Activated CD4-positive, alpha-beta memory T cell treated with anti-CD3 and anti-CD28 coated beads, Interleukin-2, amount 10 ng/mL, durations not matched to agents 7 days and 5 days (primary cell): ENCODE measurements at regions not wholly inside any gene's neighbourhood (a gene's known extent, or its start where the extent isn't known, plus 50 kb on each side); places are given as distances from the start of the nearest gene placed in this dataset.
"Not testable (repeated sequence)": the region's sequence is repeated elsewhere in the genome, so short reads cannot be mapped to it uniquely, and the experiment has no call there.

Experiments
- CTCF ChIA-PET: fragments of 350-600 bp; sonication (Branson Sonifier 250); formaldehyde crosslinking; loops from one replicate; lab custom pipeline; 2021; ENCODE audit warnings: antibody characterized with exemption, inconsistent platforms; lab: Charles Lee
- POLR2A ChIA-PET: fragments of 350-600 bp; sonication (Branson Sonifier 250); formaldehyde crosslinking; loops from one replicate; lab custom pipeline; 2021; ENCODE audit warnings: antibody characterized with exemption; lab: Charles Lee
- DNase-seq: peaks from one replicate; pipeline ENCODE4 v3.0.0-alpha.2; 2020
- H3K27ac Mint-ChIP-seq: one replicate; pipeline ENCODE4 v1.8.0; 2021; ENCODE audit warnings: mild to moderate bottlenecking, mixed read lengths
- H3K27me3 Mint-ChIP-seq: one replicate; pipeline ENCODE4 v1.8.0; 2021; ENCODE audit warnings: mixed read lengths
- H3K36me3 Mint-ChIP-seq: one replicate; pipeline ENCODE4 v1.8.0; 2021; ENCODE audit warnings: low read depth, mixed read lengths
- H3K4me1 Mint-ChIP-seq: one replicate; pipeline ENCODE4 v1.8.0; 2021; ENCODE audit warnings: mixed read lengths
- H3K4me3 Mint-ChIP-seq: one replicate; pipeline ENCODE4 v1.8.0; 2021; ENCODE audit warnings: mild to moderate bottlenecking, mixed read lengths
- H3K9me3 Mint-ChIP-seq: one replicate; pipeline ENCODE4 v1.8.0; 2021; ENCODE audit warnings: mixed read lengths

- no peaks in the 10 kb centered on the region for H3K36me3 Mint-ChIP-seq
- POLR2A ChIA-PET: no interaction called here
These were observed 110.3 kb downstream of the SOD2 start for GRCh38 chr6:159582736-159583135.

GRCh38 chr6:159578629-159579028 lies 114.4 kb downstream of the SOD2 start:
- no peaks in the 10 kb centered on the region for H3K36me3 Mint-ChIP-seq
- peaks cover 2% of the 10 kb centered on the region for H3K27me3 Mint-ChIP-seq
- no peak overlapping the region for H3K4me3 Mint-ChIP-seq
- no peaks in the 10 kb centered on the region for H3K4me1 Mint-ChIP-seq
- no peaks in the 10 kb centered on the region for H3K9me3 Mint-ChIP-seq
- no peak overlapping the region for H3K27ac Mint-ChIP-seq
- no peak for DNase-seq
- ChIA-PET POLR2A (no interaction called here), CTCF (interaction anchor here (0.7 kb wide), 1 partner anchor 304 kb away, joined by 3 read pairs; no protein-coding TSS in a partner anchor)

More at GRCh38 chr6:159582736-159583135, 110.3 kb downstream of the SOD2 start:
- Mint-ChIP-seq H3K4me3 (no peak overlapping the region), H3K27me3 (peaks cover 4% of the 10 kb centered on the region), H3K9me3 (no peaks in the 10 kb centered on the region), H3K4me1 (no peaks in the 10 kb centered on the region), H3K27ac (no peak overlapping the region)
- CTCF ChIA-PET: no interaction called here
- DNase-seq: no peak

GRCh38 chr6:159577564-159577963 lies 115.5 kb downstream of the SOD2 start:
- no peak for DNase-seq
- Mint-ChIP-seq H3K4me1 (no peaks in the 10 kb centered on the region), H3K27me3 (no peaks in the 10 kb centered on the region), H3K4me3 (no peak overlapping the region), H3K9me3 (no peaks in the 10 kb centered on the region), H3K27ac (no peak overlapping the region), H3K36me3 (no peaks in the 10 kb centered on the region)
- CTCF ChIA-PET: no interaction called here
- POLR2A ChIA-PET: no interaction called here

- no peaks in the 10 kb centered on the region for H3K4me1 Mint-ChIP-seq
- H3K27me3 Mint-ChIP-seq: no peaks in the 10 kb centered on the region
- no peak for DNase-seq
- H3K4me3 Mint-ChIP-seq: no peak overlapping the region
- H3K27ac Mint-ChIP-seq: no peak overlapping the region
- CTCF ChIA-PET: interaction anchor here (0.6 kb wide), 1 partner anchor 54 kb away, joined by 3 read pairs; no protein-coding TSS in a partner anchor
- POLR2A ChIA-PET: no interaction called here
- H3K9me3 Mint-ChIP-seq: peaks cover 9% of the 10 kb centered on the region
- no peaks in the 10 kb centered on the region for H3K36me3 Mint-ChIP-seq
These were observed 120.5 kb downstream of the SOD2 start for GRCh38 chr6:159572439-159573110.

- Mint-ChIP-seq H3K27ac (no peak overlapping the region), H3K27me3 (peaks cover 3% of the 10 kb centered on the region), H3K4me3 (no peak overlapping the region), H3K9me3 (peaks cover 7% of the 10 kb centered on the region), H3K4me1 (no peaks in the 10 kb centered on the region), H3K36me3 (no peaks in the 10 kb centered on the region)
- DNase-seq: no peak
- CTCF ChIA-PET: no interaction called here
- POLR2A ChIA-PET: no interaction called here
These were observed 127.8 kb downstream of the SOD2 start for GRCh38 chr6:159565181-159565710.

GRCh38 chr6:159564456-159564855 lies 128.6 kb downstream of the SOD2 start:
- Mint-ChIP-seq H3K27me3 (peaks cover 3% of the 10 kb centered on the region), H3K9me3 (peaks cover under 1% of the 10 kb centered on the region), H3K4me3 (no peak overlapping the region), H3K27ac (no peak overlapping the region), H3K4me1 (no peaks in the 10 kb centered on the region), H3K36me3 (no peaks in the 10 kb centered on the region)
- ChIA-PET POLR2A (no interaction called here), CTCF (no interaction called here)
- no peak for DNase-seq

GRCh38 chr6:159557031-159557430 lies 136.0 kb downstream of the SOD2 start:
- no peak overlapping the region for H3K4me3 Mint-ChIP-seq
- ChIA-PET CTCF (interaction anchor here (0.6 kb wide), 1 partner anchor 38 kb away, joined by 3 read pairs; no protein-coding TSS in a partner anchor), POLR2A (no interaction called here)
- no peaks in the 10 kb centered on the region for H3K9me3 Mint-ChIP-seq
- no peak for DNase-seq
- H3K27ac Mint-ChIP-seq: no peak overlapping the region
- peaks cover 5% of the 10 kb centered on the region for H3K27me3 Mint-ChIP-seq
- no peaks in the 10 kb centered on the region for H3K36me3 Mint-ChIP-seq
- H3K4me1 Mint-ChIP-seq: no peaks in the 10 kb centered on the region

GRCh38 chr6:159555082-159555875 lies 137.8 kb downstream of the SOD2 start:
- Mint-ChIP-seq H3K9me3 (no peaks in the 10 kb centered on the region), H3K4me3 (no peak overlapping the region), H3K27me3 (peaks cover 9% of the 10 kb centered on the region), H3K27ac (no peak overlapping the region), H3K4me1 (no peaks in the 10 kb centered on the region), H3K36me3 (no peaks in the 10 kb centered on the region)
- DNase-seq: no peak
- ChIA-PET POLR2A (no interaction called here), CTCF (no interaction called here)

GRCh38 chr6:159541296-159541695 lies 151.7 kb downstream of the SOD2 start:
- Mint-ChIP-seq H3K36me3 (no peaks in the 10 kb centered on the region), H3K27me3 (no peaks in the 10 kb centered on the region), H3K27ac (no peak overlapping the region), H3K4me1 (no peaks in the 10 kb centered on the region), H3K9me3 (no peaks in the 10 kb centered on the region), H3K4me3 (no peak overlapping the region)
- ChIA-PET CTCF (no interaction called here), POLR2A (no interaction called here)
- DNase-seq: no peak

- H3K9me3 Mint-ChIP-seq: no peaks in the 10 kb centered on the region
These were observed 152.2 kb downstream of the SOD2 start for GRCh38 chr6:159540883-159541282.

GRCh38 chr6:159540152-159540551 lies 152.9 kb downstream of the SOD2 start:
- H3K9me3 Mint-ChIP-seq: no peaks in the 10 kb centered on the region
- CTCF ChIA-PET: no interaction called here
- no peak for DNase-seq
- no peaks in the 10 kb centered on the region for H3K27me3 Mint-ChIP-seq
- H3K36me3 Mint-ChIP-seq: no peaks in the 10 kb centered on the region
- no peak overlapping the region for H3K27ac Mint-ChIP-seq
- POLR2A ChIA-PET: interaction anchor here (0.6 kb wide), 1 partner anchor 136 kb away, joined by 3 read pairs; no protein-coding TSS in a partner anchor
- no peak overlapping the region for H3K4me3 Mint-ChIP-seq
- no peaks in the 10 kb centered on the region for H3K4me1 Mint-ChIP-seq

More at GRCh38 chr6:159540883-159541282, 152.2 kb downstream of the SOD2 start:
- no peaks in the 10 kb centered on the region for H3K4me1 Mint-ChIP-seq
- H3K27ac Mint-ChIP-seq: no peak overlapping the region
- ChIA-PET POLR2A (no interaction called here), CTCF (no interaction called here)
- no peaks in the 10 kb centered on the region for H3K27me3 Mint-ChIP-seq
- DNase-seq: no peak
- H3K36me3 Mint-ChIP-seq: no peaks in the 10 kb centered on the region
- H3K4me3 Mint-ChIP-seq: no peak overlapping the region

- H3K4me3 Mint-ChIP-seq, H3K36me3 Mint-ChIP-seq, H3K9me3 Mint-ChIP-seq, POLR2A ChIA-PET, DNase-seq, CTCF ChIA-PET, H3K27ac Mint-ChIP-seq, H3K27me3 Mint-ChIP-seq, H3K4me1 Mint-ChIP-seq: not testable (repeated sequence)
These were observed 155.0 kb downstream of the SOD2 start for GRCh38 chr6:159538031-159538430.

- H3K27me3 Mint-ChIP-seq: no peaks in the 10 kb centered on the region
- no peaks in the 10 kb centered on the region for H3K4me1 Mint-ChIP-seq
- DNase-seq: no peak
- H3K27ac Mint-ChIP-seq: no peak overlapping the region
- POLR2A ChIA-PET: no interaction called here
- H3K9me3 Mint-ChIP-seq: no peaks in the 10 kb centered on the region
- CTCF ChIA-PET: no interaction called here
- H3K4me3 Mint-ChIP-seq: no peak overlapping the region
- no peaks in the 10 kb centered on the region for H3K36me3 Mint-ChIP-seq
These were observed 157.2 kb downstream of the SOD2 start for GRCh38 chr6:159535656-159536350.
